GM23338 (cell line): ENCODE measurements at regions not wholly inside any gene's neighbourhood (a gene's known extent, or its start where the extent isn't known, plus 50 kb on each side); places are given as distances from the start of the nearest gene placed in this dataset.

Experiments used
- ATAC-seq: fragments of 200-7000 bp; cut with Tn5 transposase; 3 replicates; pipeline ENCODE4 v1.9.1; 2020
- DNase-seq: peaks from one replicate; pipeline ENCODE4 v3.0.0-alpha.2; 2015; ENCODE audit warnings: low spot score
- H2AFZ ChIP-seq: fragments of 200-600 bp; sonication (generic); 2 replicates; pipeline ENCODE4 v1.8.0; 2016; ENCODE audit warnings: antibody characterized with exemption, mild to moderate bottlenecking, moderate library complexity
- H3F3A ChIP-seq: fragments of 200-600 bp; sonication (generic); replicated peaks from 2 replicates; pipeline ENCODE4 v1.8.0; 2017; ENCODE audit warnings: antibody characterized with exemption, mixed run types, low read depth
- H3K27ac ChIP-seq: fragments of 200-600 bp; sonication (generic); 2 replicates; pipeline ENCODE4 v1.6.1; 2016; ENCODE audit warnings: low read depth
- H3K27me3 ChIP-seq: fragments of 200-600 bp; sonication (generic); 2 replicates; pipeline ENCODE4 v1.8.0; 2016; ENCODE audit warnings: mild to moderate bottlenecking, mixed run types, moderate library complexity; ENCODE audit not compliant: insufficient read depth
- H3K36me3 ChIP-seq: fragments of 200-600 bp; sonication (generic); 2 replicates; pipeline ENCODE4 v1.8.0; 2016; ENCODE audit warnings: mild to moderate bottlenecking; ENCODE audit not compliant: insufficient read depth
- H3K4me1 ChIP-seq: fragments of 200-600 bp; sonication (generic); 2 replicates; pipeline ENCODE4 v1.8.0; 2016; ENCODE audit warnings: mild to moderate bottlenecking, moderate library complexity; ENCODE audit not compliant: insufficient read depth
- H3K4me2 ChIP-seq: fragments of 200-600 bp; sonication (generic); 2 replicates; pipeline ENCODE4 v1.7.1; 2017; ENCODE audit warnings: mixed run types
- H3K4me3 ChIP-seq: fragments of 200-600 bp; sonication (generic); 2 replicates; pipeline ENCODE4 v1.6.1; 2016; ENCODE audit warnings: mixed run types
- H3K79me2 ChIP-seq: fragments of 200-600 bp; sonication (generic); replicated peaks from 2 replicates; pipeline ENCODE4 v1.8.0; 2017; ENCODE audit warnings: mild to moderate bottlenecking; ENCODE audit not compliant: insufficient read depth
- H3K9me2 ChIP-seq: fragments of 200-600 bp; sonication (generic); 2 replicates; pipeline ENCODE4 v1.8.0; 2017; ENCODE audit not compliant: insufficient read depth
- H4K20me1 ChIP-seq: fragments of 200-600 bp; sonication (generic); replicated peaks from 2 replicates; pipeline ENCODE4 v1.8.0; 2017; ENCODE audit warnings: mild to moderate bottlenecking; ENCODE audit not compliant: insufficient read depth
- H3K27ac Mint-ChIP-seq: 2 replicates; pipeline ENCODE4 v1.8.0; 2020; ENCODE audit warnings: inconsistent platforms, mild to moderate bottlenecking, moderate library complexity, mixed read lengths
- H3K27me3 Mint-ChIP-seq: 3 replicates; pipeline ENCODE4 v1.8.0; 2022; ENCODE audit warnings: low read depth, mild to moderate bottlenecking, moderate library complexity, mixed read lengths, inconsistent platforms; ENCODE audit not compliant: insufficient read depth, poor library complexity
- H3K36me3 Mint-ChIP-seq: 3 replicates; pipeline ENCODE4 v1.8.0; 2021; ENCODE audit warnings: low read depth, mild to moderate bottlenecking, inconsistent platforms, moderate library complexity, mixed read lengths
- H3K4me1 Mint-ChIP-seq: 3 replicates; pipeline ENCODE4 v1.8.0; 2020; ENCODE audit warnings: mild to moderate bottlenecking, inconsistent platforms, mixed read lengths
- H3K4me3 Mint-ChIP-seq: 3 replicates; pipeline ENCODE4 v1.8.0; 2021; ENCODE audit warnings: moderate library complexity, mild to moderate bottlenecking, inconsistent platforms, mixed read lengths
- H3K9me3 Mint-ChIP-seq: 3 replicates; pipeline ENCODE4 v1.8.0; 2020; ENCODE audit warnings: moderate library complexity, mild to moderate bottlenecking, inconsistent platforms, mixed read lengths
- CREB1 ChIP-seq: fragments of 250-450 bp; sonication (Bioruptor Pico); IDR thresholded peaks from 2 replicates; pipeline ENCODE4 v1.5.0; 2020; ENCODE audit warnings: low read depth, mild to moderate bottlenecking, moderate library complexity
- JUNB ChIP-seq: IDR thresholded peaks from one replicate; pipeline ENCODE4 v1.6.1; 2016; ENCODE audit warnings: antibody characterized with exemption; ENCODE audit not compliant: unreplicated experiment
- NANOG ChIP-seq: IDR thresholded peaks from 2 replicates; pipeline ENCODE4 v1.6.1; 2016; ENCODE audit warnings: antibody characterized with exemption, borderline replicate concordance
- POLR2AphosphoS5 ChIP-seq: IDR thresholded peaks from 2 replicates; pipeline ENCODE4 v1.6.1; 2016; ENCODE audit warnings: antibody characterized with exemption, low read depth
- STAT1 ChIP-seq: IDR thresholded peaks from one replicate; pipeline ENCODE4 v1.6.1; 2016; ENCODE audit warnings: antibody characterized with exemption; ENCODE audit not compliant: unreplicated experiment
- TF ChIP-seq, protein P1 (sequence below): fragments of 250-450 bp; sonication (Bioruptor Pico); IDR thresholded peaks from 2 replicates; pipeline ENCODE4 v1.5.0; 2020; ENCODE audit warnings: mild to moderate bottlenecking, moderate library complexity

DNA sequence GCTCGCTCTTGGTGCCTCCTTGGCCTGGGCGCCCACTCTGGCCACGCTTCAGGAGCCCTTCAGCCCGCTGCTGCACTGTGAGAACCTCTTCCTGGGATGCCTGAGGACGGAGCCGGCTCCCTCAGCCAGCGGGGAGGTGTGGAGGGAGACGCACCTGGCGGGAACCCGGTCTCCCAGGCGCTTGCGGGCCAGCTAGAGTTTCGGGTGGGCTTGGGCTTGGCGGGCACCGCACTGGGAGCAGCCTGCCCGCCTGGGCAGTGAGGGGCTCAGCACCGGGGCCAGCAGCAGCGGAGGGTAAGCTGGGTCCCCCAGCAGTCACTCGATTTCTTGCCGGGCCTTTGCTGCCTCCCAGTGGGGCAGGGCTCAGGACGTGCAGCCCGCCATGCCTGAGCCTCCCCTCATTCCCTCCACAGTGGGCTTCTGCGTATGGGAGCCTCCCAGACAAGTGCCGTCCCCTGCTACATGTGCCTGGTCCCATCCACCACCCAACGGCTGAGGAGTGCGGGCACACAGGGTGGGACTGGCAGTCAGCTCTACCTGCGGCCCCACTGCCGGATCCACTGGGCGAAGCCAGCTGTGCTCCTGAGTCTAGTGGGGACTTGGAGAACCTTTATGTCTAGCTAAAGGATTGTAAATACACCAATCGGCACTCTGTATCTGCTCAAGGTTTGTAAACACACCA, 708.7 kb downstream of the VGLL3 start:
- H3K4me3 Mint-ChIP-seq, result no peak overlapping the region
- no peak for TF ChIP-seq STAT1
- no peak overlapping the region for H3K4me3 ChIP-seq
- H3K79me2 ChIP-seq, result no peaks in the 10 kb centered on the region
- DNase-seq, result no peak
- H3K4me1 Mint-ChIP-seq, result no peaks in the 10 kb centered on the region
- no peaks in the 10 kb centered on the region for H3K36me3 ChIP-seq
- H3K27ac ChIP-seq, result no peak overlapping the region
- no peaks in the 10 kb centered on the region; the same call in 2 of the 3 replicates for H3K36me3 Mint-ChIP-seq
- H3K27me3 Mint-ChIP-seq, result no peaks in the 10 kb centered on the region
- no peak overlapping the region for H2AFZ ChIP-seq
- no peak overlapping the region for H3K4me2 ChIP-seq
- no peak overlapping the region for H3K27ac Mint-ChIP-seq
- H3K4me1 ChIP-seq, result no peaks in the 10 kb centered on the region
- H3K27me3 ChIP-seq, result no peaks in the 10 kb centered on the region
- ATAC-seq, result no peak
- H3K9me3 Mint-ChIP-seq, result peaks cover 4% of the 10 kb centered on the region; the same call in 1 of the 3 replicates
- H3F3A ChIP-seq, result no peaks in the 10 kb centered on the region
- no peaks in the 10 kb centered on the region for H3K9me2 ChIP-seq
- H4K20me1 ChIP-seq, result no peaks in the 10 kb centered on the region

DNA sequence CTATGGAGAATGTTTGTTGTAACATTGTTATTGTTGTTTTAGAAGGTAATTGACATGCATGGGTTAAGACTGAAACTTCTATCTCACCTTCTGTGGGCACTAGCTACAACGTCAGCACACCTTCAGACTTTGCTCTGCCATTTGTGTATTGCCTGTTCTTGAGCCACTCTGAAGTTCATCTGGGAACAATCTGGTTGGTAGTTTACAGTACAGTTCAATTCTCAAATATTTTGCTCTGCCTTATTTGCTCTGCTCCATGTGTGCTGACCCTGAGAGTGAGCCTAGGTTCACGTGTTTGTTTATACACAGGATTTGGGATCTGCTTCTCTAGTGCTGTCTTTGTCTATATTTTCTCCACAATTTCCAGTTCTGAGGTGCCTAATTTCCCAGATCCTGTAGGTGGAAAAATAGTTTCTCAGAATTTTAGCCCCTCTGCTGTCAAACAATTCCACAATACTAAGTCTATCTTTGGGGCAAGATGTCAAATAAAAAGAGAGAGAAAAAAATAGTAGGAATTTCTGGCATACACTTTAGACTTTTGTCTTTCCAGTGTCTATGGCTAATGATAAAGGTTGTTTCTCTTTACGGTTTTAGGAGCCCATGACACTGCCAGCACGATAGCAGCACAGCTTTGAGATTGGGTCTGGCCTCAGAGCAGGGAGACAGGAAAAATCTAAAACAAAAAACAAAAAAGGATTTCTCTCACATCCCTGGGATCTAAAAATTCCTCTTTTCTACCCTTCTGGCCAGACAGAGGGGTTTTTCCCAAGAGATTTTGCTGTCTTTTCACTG, 721.4 kb downstream of the VGLL3 start:
- Histone ChIP-seq H2AFZ (peak overlapping the region; percentile 70; the same call in 1 of the 2 replicates), H3K79me2 (no peaks in the 10 kb centered on the region), H3K4me2 (no peak overlapping the region), H3K36me3 (no peaks in the 10 kb centered on the region), H3K4me1 (no peaks in the 10 kb centered on the region), H3F3A (no peaks in the 10 kb centered on the region), H3K27me3 (no peaks in the 10 kb centered on the region), H3K4me3 (no peak overlapping the region), H4K20me1 (no peaks in the 10 kb centered on the region), H3K27ac (no peak overlapping the region), H3K9me2 (no peaks in the 10 kb centered on the region)
- H3K27me3 Mint-ChIP-seq, result no peaks in the 10 kb centered on the region
- H3K4me1 Mint-ChIP-seq, result no peaks in the 10 kb centered on the region; the same call in 2 of the 3 replicates
- no peak for ATAC-seq
- H3K36me3 Mint-ChIP-seq, result no peaks in the 10 kb centered on the region
- TF ChIP-seq CREB1 (CRISPR knock-in tag) (no peak), NANOG (no peak)
- no peak overlapping the region for H3K4me3 Mint-ChIP-seq
- no peak for DNase-seq
- H3K9me3 Mint-ChIP-seq, result peaks cover 5% of the 10 kb centered on the region; the same call in 2 of the 3 replicates
- H3K27ac Mint-ChIP-seq, result no peak overlapping the region; the same call in 1 of the 2 replicates

GRCh38 chr3:86257955-86258641, 732.9 kb downstream of the VGLL3 start:
- H3K79me2 ChIP-seq, result no peaks in the 10 kb centered on the region
- no peaks in the 10 kb centered on the region for H3K36me3 ChIP-seq
- no peaks in the 10 kb centered on the region for H3F3A ChIP-seq
- no peak for ATAC-seq
- H3K9me2 ChIP-seq, result no peaks in the 10 kb centered on the region
- H3K27me3 ChIP-seq, result no peaks in the 10 kb centered on the region
- no peak overlapping the region for H3K27ac Mint-ChIP-seq
- no peak overlapping the region for H3K4me2 ChIP-seq
- no peak overlapping the region for H3K27ac ChIP-seq
- no peak overlapping the region; the same call in 1 of the 2 replicates for H2AFZ ChIP-seq
- no peaks in the 10 kb centered on the region for H3K4me1 ChIP-seq
- no peak for DNase-seq
- H3K4me3 ChIP-seq, result no peak overlapping the region
- peaks cover 6% of the 10 kb centered on the region; the same call in 2 of the 3 replicates for H3K4me1 Mint-ChIP-seq
- no peaks in the 10 kb centered on the region for H3K27me3 Mint-ChIP-seq
- H3K4me3 Mint-ChIP-seq, result no peak overlapping the region
- H4K20me1 ChIP-seq, result no peaks in the 10 kb centered on the region
- H3K9me3 Mint-ChIP-seq, result peaks cover 3% of the 10 kb centered on the region; the same call in 2 of the 3 replicates
- peaks cover 6% of the 10 kb centered on the region; the same call in 2 of the 3 replicates for H3K36me3 Mint-ChIP-seq
- TF ChIP-seq JUNB (no peak), POLR2AphosphoS5 (no peak), CREB1 (CRISPR knock-in tag) (no peak)
- TF ChIP-seq, protein P1, sequence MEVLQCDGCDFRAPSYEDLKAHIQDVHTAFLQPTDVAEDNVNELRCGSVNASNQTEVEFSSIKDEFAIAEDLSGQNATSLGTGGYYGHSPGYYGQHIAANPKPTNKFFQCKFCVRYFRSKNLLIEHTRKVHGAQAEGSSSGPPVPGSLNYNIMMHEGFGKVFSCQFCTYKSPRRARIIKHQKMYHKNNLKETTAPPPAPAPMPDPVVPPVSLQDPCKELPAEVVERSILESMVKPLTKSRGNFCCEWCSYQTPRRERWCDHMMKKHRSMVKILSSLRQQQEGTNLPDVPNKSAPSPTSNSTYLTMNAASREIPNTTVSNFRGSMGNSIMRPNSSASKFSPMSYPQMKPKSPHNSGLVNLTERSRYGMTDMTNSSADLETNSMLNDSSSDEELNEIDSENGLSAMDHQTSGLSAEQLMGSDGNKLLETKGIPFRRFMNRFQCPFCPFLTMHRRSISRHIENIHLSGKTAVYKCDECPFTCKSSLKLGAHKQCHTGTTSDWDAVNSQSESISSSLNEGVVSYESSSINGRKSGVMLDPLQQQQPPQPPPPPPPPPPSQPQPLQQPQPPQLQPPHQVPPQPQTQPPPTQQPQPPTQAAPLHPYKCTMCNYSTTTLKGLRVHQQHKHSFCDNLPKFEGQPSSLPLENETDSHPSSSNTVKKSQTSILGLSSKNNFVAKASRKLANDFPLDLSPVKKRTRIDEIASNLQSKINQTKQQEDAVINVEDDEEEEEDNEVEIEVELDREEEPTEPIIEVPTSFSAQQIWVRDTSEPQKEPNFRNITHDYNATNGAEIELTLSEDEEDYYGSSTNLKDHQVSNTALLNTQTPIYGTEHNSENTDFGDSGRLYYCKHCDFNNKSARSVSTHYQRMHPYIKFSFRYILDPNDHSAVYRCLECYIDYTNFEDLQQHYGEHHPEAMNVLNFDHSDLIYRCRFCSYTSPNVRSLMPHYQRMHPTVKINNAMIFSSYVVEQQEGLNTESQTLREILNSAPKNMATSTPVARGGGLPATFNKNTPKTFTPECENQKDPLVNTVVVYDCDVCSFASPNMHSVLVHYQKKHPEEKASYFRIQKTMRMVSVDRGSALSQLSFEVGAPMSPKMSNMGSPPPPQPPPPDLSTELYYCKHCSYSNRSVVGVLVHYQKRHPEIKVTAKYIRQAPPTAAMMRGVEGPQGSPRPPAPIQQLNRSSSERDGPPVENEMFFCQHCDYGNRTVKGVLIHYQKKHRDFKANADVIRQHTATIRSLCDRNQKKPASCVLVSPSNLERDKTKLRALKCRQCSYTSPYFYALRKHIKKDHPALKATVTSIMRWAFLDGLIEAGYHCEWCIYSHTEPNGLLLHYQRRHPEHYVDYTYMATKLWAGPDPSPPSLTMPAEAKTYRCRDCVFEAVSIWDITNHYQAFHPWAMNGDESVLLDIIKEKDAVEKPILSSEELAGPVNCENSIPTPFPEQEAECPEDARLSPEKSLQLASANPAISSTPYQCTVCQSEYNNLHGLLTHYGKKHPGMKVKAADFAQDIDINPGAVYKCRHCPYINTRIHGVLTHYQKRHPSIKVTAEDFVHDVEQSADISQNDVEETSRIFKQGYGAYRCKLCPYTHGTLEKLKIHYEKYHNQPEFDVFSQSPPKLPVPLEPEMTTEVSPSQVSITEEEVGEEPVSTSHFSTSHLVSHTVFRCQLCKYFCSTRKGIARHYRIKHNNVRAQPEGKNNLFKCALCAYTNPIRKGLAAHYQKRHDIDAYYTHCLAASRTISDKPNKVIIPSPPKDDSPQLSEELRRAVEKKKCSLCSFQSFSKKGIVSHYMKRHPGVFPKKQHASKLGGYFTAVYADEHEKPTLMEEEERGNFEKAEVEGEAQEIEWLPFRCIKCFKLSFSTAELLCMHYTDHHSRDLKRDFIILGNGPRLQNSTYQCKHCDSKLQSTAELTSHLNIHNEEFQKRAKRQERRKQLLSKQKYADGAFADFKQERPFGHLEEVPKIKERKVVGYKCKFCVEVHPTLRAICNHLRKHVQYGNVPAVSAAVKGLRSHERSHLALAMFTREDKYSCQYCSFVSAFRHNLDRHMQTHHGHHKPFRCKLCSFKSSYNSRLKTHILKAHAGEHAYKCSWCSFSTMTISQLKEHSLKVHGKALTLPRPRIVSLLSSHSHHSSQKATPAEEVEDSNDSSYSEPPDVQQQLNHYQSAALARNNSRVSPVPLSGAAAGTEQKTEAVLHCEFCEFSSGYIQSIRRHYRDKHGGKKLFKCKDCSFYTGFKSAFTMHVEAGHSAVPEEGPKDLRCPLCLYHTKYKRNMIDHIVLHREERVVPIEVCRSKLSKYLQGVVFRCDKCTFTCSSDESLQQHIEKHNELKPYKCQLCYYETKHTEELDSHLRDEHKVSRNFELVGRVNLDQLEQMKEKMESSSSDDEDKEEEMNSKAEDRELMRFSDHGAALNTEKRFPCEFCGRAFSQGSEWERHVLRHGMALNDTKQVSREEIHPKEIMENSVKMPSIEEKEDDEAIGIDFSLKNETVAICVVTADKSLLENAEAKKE (CRISPR knock-in tag), result no peak
